Stimulated activated CD4-positive, alpha-beta T cell treated with anti-CD3 and anti-CD28 coated beads, Interleukin-12 subunit alpha, Interleukin-12 subunit beta, amount 100 ng/mL, for 4 hours (primary cell): ENCODE measurements at regions not wholly inside any gene's neighbourhood (a gene's known extent, or its start where the extent isn't known, plus 50 kb on each side); places are given as distances from the start of the nearest gene placed in this dataset.
"Not testable (repeated sequence)": the region's sequence is repeated elsewhere in the genome, so short reads cannot be mapped to it uniquely, and the experiment has no call there.

Source experiments
- DNase-seq: peaks from one replicate; pipeline ENCODE4 v3.0.0-alpha.2; 2020

DNA sequence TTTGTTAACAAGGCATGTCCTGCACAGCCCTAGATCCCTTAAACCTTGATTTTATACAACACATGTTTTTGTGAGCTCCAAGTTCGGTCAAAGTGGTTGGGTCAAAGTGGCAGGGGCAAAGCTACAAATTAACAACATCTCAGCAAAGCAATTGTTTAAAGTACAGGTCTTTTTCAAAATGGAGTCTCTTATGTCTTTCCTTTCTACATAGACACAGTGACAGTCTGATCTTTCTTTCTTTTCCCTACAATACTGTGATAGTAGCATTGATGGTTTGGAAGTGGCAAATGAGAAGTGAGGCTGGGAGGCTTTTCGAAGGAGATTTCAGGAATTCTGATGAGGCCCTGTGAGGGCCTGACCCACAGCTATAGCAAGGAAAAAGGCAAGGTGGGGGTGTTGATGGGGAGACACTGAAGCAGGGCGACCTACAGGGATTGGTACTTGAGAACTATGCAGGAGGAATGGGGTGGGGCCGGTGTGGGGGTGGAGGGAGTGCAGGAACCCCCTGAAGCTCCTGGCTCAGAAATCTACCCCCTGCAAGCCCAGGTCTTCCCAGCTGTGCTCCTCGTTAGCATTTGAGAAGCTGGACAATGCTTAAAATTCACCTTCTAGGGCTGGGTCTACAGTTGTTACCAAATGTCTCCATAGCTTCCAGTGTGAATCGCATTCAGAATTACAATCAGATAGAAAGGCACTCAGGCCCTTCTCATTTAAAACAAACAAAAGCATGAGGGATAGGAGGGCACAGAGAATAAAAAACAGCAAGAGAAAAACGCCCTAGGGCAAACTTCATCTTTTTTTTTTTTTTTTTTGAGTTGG lies 102.6 kb upstream of the PPM1J start:
- DNase-seq, result no peak

DNA sequence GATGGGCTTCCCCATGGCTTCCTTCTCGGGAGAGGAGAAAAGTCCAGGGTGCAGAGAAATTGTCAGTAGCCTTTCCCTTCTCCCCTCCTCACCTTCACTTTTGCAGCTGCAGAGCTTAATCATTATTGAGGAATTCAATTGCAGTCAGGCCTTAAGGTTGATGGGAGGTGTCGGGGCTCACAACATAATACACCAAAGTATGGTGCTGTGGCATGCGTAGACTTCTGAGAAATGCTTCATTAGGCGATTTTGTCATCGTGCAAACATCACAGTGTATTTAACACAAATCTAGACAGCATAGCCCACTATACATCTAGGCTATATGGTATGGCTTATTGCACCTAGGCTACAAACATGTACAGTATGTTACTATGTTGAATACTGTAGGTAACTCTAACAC lies 100.2 kb upstream of the PPM1J start:
- DNase-seq, result no peak

DNA sequence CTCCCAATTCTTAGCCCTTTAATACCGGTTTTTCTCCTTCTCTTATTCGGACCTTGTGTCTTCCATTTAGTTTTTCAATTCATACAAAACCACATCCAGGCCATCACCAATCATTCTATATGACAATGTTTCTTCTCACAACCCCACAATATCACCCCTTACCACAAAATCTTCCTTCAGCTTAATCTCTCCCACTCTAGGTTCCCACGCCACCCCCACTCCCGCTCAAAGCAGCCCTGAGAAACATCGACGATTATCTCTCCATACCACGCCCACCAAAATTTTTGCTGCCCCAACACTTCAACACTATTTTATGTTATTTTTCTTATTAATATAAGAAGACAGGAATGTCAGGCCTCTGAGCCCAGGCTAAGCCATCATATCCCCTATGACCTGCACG lies 99.5 kb upstream of the PPM1J start:
- DNase-seq, result not testable (repeated sequence)

DNA sequence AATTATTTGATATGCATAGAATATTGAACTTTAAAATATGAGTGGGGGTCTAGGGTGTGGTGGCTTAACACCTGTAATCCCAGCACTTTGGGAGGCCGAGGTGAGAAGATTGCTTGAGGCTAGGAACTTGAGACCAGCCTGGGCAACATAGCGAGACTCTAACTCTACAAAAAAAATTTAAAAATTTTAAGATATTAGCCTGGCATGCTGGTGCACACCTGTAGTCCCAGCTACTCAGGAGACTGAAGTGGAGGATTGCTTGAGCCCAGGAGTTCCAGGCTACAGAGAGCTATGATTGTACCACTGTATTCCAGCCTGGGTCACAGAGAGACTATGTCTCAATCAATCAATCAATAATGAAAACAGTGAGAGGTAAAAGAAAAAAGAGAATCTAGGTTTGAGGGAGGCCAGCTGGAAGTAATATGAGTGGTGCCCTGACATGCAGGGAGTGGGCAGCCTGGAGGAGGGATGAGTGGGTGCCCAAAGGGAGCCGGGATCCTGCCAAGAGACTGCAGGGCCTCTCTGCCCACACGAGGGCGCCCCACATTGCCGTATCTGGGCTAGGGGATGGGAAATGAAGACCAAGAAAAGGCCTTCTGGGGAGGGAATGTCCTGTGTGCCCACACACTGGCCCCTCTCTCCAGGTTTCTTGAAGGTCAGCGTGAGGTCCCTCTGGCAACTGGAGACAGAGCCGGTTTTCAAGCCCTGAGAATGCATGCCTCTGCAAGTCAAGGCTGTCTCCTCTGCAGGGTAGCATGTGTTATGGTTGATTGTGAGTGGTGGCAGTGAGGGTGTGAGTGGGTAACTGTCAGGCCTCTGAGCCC lies 93.9 kb upstream of the PPM1J start:
- DNase-seq, result peak; percentile 59

DNA sequence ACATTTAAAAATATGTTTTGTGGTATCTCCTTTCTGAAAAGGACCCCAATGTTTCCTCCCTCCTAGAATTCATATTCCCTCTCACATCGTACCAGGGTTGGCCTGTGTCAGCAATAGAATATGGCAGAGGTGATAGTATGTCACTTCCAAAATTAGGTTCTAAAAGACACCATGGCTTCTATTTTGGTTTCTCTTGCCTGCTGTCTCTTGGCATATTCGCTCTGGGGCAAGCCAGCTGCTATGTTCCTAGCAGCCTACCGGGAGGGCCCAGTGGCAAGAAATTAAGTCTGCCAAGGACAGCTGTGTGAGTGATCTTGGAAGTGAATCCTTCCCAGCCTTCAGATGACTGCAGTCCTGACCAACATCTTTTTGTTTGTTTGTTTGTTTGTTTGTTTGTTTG lies 92.9 kb upstream of the PPM1J start:
- no peak for DNase-seq

DNA sequence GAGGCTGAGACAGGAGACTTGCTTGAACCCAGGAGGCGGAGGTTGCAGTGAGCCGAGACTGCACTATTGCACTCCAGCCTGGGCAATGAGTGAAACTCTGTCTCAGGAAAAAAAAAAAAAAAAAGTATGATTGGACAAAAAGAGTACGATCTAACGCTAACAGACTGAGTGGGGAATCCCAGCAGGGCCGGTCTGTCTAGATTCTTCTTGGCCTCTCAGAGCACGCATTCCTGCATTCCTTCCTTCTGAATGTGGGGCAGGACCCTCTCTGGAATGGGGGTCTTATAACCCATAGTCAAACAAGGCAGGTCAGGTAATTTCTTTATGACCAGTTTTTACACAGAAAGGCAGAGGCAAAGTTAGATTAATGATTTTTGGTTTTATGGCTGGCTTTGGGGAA lies 92.0 kb upstream of the PPM1J start:
- DNase-seq, result no peak

DNA sequence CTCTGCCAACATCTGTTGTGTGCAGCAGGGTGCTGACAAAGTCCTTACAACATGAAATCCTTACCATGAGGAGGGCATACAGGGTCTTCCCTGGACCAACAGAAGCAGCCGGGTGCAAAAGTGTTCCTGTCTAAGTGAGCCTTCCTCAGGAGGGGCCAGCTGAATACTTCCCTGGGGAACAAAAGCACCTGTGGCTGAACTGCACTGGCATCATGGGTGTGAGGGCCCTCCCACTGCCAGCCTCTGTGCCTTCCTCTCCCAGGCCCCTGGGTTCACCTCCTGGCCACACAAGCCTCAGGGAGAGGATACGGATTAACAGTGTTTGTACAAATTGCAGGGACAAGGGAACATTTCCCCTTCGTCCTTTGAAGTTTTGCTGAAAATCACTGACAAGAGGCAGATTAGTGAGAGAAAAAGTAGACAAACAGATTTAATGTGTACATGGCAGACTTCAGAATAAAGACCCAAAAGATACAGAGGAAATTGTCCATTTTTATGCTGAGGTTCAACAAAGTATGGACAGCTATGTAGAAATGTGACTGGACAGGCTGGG lies 91.0 kb upstream of the PPM1J start:
- DNase-seq, result no peak

DNA sequence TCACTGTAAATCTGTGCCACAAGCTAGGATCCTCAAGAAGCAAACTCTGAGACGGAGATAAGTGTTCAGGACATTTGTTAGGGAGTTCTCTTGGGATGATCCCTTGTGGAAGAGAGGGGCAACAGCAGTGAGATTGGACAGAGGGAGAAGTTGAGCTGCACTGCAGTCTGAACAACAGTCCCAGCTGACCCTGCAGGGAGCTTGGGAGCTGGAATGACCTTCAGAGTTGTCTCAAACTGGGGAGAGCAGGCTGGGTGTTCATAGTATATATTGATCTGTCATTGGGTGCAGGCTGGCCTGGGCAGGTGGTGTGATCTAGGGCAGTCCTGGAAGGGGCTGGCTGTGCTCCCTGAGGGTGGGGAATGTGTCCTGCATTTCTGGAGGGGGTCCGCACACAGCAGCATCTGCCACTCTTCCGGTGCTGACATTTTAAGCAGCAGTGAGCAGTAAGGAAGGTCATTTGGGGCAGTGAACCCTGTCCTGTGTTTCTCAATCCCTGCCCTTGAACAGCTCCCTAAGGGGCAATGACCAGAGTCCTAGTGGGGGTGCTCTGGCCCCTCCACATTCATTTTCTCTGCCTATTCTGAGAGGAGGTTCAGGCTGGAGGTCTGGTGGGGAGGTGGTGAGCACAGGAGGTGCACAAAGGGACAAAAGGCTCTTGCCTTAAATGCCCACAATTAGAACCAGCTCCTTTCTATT lies 90.2 kb upstream of the PPM1J start:
- no peak for DNase-seq

DNA sequence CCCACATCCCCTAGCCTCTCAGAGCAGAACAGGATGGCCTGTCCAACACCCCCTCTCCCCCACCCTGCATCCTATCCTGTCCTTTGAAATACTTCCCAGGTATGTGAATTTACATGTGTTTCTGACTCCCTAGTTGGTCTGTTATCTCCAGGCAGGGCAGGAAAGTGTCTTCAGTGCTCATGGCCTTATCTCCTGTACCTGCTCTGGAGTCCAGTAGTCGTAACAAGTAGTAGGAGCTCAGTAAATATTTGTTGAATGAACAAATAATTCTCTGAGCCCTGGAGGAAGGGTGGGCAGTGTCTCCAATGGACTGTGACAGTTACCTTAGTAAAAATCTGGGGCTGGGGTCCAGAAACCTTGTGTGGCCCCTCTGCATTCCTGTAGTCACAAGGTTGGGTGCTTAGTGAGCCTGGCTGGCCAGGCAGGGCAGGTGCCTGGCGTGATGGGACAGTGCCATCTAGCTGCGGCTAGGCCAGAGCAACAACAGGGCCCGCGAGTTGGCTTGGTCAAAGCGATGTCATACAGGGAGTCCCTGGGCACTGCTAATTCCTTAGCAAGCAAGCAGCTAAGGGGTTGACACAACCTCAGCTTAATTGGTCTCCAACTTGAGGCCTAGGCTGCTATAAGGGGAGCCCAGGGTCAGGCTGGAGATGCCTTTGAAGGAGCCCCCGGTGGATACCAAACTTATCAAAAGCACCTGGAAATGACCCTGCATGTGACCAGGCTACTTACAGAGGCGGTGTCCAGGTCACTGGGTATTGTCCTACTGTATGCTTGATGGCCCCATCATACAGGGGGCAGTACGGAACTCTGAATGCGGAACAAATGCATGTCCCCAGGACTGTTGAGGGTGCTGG lies 89.0 kb upstream of the PPM1J start:
- DNase-seq, result peak; percentile 45

DNA sequence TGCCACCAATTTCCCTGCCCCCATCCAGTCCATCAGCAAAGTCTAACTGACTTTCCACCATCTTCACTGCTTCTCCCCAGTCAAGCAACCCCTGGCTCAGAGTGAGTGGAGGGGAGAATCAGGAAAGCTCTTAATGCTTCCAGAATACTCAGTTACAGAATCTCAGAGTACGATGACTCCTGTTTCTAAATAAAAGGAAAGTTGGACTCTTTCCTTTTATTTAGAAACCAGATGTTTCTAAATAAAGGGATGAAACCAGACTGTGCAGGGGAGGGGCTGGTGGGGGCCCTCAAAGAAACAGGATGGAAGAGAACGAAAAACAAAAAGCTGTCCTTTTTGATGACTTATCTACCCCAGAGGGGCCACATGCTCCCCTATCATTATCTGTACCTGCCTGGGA lies 85.2 kb upstream of the PPM1J start:
- DNase-seq, result no peak

DNA sequence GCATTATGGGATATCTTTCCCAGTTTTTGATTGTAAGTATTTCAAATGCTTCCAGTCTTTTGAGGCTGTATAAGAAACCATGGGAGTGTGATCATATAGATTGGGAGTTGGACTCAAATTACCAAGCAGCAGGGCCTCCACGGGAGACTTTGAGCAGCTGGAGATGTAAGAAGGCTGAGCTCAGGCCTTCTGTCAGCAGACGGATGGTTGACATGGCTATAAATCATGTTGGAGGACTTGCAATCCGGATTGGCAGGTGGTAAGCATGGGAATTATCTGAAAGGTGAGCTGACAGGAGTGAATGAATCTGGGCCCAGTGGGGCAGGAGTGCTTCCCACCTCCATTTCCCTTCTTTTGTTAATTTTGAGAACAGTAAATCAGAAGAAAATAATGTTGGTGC lies 83.2 kb upstream of the PPM1J start:
- no peak for DNase-seq

DNA sequence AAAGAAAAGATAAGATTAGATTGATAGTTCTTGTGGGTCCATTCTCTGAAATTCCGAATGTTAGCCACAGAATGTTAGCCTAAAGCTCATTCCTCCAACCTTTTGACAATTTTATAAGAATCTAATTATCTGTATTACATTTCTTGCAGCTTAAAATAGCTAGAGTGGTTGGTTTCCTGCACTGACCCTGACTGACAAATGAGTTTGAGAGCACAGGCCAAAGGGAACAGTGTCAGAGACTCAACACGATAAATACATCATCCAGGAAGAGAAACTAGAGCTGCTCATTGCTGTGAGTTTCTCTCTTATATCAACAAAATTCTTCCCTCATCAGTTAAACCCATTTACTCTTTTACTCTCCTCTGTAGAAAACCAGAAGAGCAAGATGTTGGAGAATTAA lies 82.1 kb upstream of the PPM1J start:
- DNase-seq, result no peak

DNA sequence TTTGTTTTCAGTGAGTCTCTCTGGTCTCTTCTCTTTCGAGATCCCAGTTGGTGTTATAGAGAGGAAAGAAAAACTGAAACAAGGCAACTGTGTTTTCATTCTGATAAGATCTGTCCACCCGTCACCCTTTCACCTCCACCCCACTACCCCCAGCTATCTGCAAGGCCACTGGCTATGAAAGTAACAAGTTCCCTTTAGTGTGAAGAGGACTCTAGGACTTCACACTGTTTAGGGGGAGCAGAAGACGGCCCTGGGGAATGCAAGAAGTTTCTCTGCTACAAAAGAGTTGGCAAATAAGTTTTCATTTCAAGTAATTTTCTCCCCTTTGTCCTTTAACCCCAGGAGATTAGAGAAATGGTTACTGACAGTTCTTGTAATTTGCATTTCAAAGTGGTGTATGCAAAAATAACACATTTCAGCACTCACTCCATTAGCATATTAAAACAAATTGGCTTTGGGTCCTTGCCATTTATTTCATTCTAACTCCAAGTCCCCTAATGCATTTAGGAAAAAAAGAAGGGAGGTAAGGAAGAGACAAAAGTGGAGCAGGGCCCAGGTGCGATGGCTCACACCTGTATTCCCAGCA lies 79.6 kb upstream of the PPM1J start:
- DNase-seq, result no peak

DNA sequence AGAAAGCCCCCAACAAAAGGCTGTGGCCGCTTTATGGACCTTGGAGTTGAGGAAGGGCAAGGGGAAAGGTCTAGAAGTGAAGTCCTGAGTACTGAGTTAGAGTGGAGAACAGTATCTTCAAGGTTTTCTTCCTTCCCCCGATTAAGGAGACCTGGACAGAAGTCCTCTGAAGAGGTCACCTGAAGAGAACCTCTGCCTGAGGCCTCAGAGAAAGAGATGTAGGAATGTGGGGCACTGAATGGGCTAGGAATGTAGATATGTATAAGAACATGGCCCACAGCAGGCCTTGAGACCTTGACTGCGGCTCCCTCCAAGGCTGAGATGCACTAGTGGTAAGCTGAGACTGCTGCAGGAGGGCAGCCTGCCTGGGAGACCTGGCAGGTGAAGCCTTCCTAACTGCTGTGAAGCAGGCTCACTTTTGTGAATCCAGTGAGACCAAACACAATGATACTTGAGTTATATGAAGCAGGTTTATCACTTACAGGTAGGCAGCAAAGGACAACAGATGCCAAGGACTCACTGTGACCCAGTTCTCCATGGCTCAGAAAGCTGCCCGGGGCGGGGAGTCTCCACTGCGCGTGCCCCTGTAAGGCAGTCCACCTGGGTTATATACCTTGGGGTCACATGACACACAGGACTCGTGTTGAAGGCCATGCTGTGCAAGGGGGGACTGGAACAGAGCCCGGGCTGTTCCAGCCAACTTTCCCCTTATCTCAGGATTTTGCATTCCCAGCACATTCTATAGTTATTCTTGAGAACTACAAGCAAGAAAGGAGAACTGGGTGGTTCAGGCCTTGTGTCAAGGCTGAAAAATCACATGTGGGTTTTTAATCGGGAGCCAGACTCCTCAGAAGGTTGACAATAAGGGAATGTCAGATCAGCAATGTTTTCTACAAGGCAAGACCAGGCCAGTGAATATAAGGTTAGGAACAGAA lies 78.8 kb upstream of the PPM1J start:
- DNase-seq, result no peak

DNA sequence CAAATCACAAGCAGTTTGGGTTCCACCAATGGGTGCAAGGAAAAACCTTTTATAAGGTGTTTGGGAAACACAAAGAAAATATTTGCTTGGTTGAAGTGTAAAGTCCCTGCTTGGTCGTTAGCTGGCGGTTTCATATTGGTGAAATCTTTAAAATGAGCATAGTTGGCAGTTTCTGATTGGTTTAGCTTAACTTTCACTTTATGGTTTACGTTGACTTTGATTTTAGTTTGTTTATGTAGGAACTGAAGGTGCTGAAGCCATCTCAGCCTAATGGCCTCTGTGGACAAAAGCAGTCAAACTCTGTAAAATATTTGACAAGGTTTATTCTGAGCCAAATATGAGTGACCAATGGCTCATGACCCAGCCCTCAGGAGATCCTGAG lies 76.6 kb upstream of the PPM1J start:
- no peak for DNase-seq

DNA sequence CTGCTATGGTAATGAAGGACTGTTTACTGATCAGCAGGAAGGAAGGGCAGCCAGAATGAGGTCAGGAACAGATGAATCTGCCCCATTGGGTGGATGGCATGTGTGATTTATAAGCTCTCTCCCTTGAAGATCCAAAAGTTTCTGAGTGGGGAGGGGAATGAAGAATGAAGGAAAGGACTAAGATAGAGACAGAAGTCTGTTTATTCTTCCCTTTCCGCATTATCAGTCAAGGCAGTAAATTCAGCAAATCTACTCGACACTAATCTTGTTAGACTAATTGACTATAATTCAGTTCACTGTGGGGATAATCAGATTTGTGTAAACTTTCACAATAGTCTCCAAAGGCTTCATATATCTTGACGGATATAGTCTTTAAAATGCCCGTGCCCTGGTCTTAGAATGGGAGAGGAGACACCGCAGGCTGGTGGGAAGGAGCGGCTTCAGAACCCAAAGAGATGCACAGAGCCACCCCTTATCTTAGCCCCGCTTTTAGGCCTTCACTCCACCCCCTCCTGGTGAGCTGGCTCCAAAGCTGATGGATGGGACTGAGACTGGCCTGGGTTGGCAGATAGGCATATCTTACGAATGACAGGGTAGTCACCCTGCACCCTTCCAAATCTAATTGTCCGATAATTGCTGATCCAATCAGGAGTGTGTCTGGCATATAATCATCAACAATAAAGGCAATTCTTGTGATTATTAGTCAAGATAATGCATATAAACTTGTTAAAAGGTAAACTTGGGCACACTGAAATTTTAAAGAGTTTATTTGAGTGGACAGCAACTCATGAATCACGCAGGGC lies 76.0 kb upstream of the PPM1J start:
- no peak for DNase-seq

DNA sequence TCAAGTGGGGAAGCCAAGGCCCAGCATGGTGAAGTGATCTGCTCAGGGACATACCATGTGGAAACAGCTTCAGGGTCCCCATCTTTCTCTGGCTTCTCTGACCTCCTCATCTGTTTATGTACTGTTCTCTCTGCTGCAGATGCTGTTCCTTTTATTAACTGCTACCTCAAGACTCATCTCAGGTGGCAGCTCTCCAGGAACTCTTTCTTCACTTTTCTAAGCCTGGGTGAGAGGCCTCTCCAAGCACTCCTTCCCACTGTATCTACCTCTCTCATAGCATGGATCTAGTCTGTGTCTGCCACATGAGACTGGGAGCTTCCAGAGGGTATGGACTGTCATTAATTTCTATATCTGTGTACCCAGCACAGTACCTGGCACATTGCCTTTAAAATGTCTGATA lies 73.4 kb upstream of the PPM1J start:
- DNase-seq, result no peak

DNA sequence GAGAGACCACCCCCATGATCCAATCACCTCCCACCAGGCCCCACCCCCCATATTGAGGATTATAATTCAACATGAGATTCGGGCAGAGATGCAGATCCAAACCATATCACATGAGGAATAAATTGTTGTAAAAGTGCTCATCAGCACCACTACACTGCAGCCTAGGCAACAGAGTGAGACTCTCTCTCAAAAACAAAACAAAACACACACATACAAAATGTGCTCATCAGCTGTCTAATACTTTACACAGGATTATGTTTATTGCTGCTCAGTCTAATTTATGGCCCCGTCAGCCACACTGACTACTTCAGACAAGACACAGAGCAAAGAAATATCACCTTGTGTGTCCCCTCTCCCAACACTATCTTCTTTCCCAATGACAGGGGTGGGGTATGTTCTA lies 72.9 kb upstream of the PPM1J start:
- DNase-seq, result no peak

DNA sequence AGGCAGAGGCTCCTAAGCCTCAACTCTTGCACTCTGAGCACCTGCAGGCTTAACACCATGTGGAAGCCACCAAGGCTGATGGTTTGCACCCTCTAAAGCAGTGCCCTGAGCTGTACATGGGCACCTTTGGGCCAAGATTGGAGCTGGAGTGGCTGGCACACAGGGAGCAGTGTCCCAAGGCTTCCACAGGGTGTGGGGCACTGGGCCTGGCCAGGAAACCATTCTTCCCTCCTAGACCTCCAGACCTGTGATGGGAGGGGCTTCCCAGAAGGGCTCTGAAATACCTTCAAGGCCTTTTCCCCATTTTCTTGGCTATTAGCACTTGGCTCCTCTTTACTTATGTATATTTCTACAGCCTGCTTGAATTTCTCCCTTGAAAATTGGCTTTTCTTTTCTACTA lies 67.9 kb upstream of the PPM1J start:
- DNase-seq, result no peak
